ENCODE measurements at regions not wholly inside any gene's neighbourhood (a gene's known extent, or its start where the extent isn't known, plus 50 kb on each side); places are given as distances from the start of the nearest gene placed in this dataset.

DNA sequence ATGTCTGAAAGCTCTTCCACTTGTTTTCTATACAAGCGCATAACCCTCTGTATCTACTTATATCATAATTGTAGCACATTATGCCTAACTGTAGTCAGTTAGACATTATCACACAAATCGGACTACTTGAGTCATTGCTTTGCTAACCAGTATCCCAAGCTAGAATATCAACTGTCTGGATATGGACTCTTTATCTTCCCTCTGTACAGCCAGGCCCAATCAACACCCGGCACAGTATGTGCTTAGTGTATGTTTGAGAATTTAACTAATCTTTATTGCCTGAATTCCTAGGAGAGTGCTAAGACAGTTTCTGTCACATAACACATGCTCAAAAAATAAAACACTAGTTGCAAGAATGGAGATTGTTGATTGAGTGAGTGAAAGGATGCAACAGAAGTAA lies 211.2 kb downstream of the ARL4A start:
- TF ChIP-seq ZNF274 (IDR thresholded peaks at IDR 0.05; ENCODE audit: low read depth, low read length), result no peak
- no peak for TF ChIP-seq YY1 (IDR thresholded peaks at IDR 0.05; ENCODE audit: insufficient read depth, insufficient read length)
- no peak for TF ChIP-seq SUZ12 (IDR thresholded peaks at IDR 0.05; ENCODE audit: extremely low read depth, insufficient read depth, insufficient read length)
